ENCODE measurements at regions not wholly inside any gene's neighbourhood (a gene's known extent, or its start where the extent isn't known, plus 50 kb on each side); places are given as distances from the start of the nearest gene placed in this dataset.
A peak's percentile ranks its signal among the peaks of the same experiment; 100 is the strongest.

DNA sequence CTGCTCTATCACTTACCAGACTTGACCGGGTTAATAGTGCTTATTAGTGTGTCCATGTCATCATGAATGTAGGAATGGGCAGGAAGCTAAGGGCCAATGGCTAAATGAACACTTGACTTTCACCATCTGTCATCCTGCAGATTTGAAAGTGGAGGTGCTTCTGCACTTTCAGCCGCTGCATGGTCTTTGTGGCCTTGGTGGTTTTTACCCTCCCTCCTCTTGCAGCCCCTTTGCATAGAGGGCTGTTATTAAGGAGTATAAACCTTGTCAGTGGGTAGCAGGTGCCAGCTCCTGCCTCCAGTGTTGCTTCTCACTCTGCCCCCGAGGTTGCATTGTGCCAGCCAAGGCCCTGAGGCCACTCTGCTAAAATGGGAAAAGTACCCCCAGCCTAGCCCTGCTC is 122.2 kb upstream of the TNFAIP3 start:
- H3K36me3 ChIP-seq (ENCODE audit: control insufficient read depth in 2 of 2, insufficient read depth in 2 of 2, low read length in 1 of 2) = no peaks in the 10 kb centered on the region
- H3K9me3 ChIP-seq (replicated peaks; ENCODE audit: control insufficient read depth, insufficient read depth, low read length) = no peaks in the 10 kb centered on the region
- no TSS peak for BruUV-seq (replicated peaks)
- ChIA-PET RAD21 (ENCODE audit: unreplicated experiment) (interaction anchor here (0.7 to 3.4 kb wide), 12 partner anchors 9 to 182 kb away, joined by 3 to 17 read pairs (median 7); partner anchors contain the start of gene TNFAIP3), POLR2A (interaction anchor here (1.3 to 2.6 kb wide), 5 partner anchors 9 to 67 kb away, joined by 3 to 13 read pairs (median 5); no protein-coding TSS in a partner anchor), SMC1A (ENCODE audit: uncharacterized antibody, unreplicated experiment) (interaction anchor here (0.9 to 5.3 kb wide), 17 partner anchors 9 to 121 kb away, joined by 3 to 31 read pairs (median 6); no protein-coding TSS in a partner anchor), CTCF (interaction anchor here (0.9 to 2.7 kb wide), 9 partner anchors 8 to 200 kb away, joined by 3 to 12 read pairs (median 5); no protein-coding TSS in a partner anchor)
- FAIRE-seq (no peak), ATAC-seq (peak; percentile 79), DNase-seq (ENCODE audit: low read depth, low spot score) (peak; percentile 75)
- H3K4me2 ChIP-seq (ENCODE audit: control insufficient read depth, insufficient read depth) = peak overlapping the region; percentile 51
- peaks cover 36% of the 10 kb centered on the region for H3K4me1 ChIP-seq (ENCODE audit: control insufficient read depth, insufficient read depth, low read length)
- H4K20me1 ChIP-seq (ENCODE audit: control insufficient read depth, insufficient read depth) = no peaks in the 10 kb centered on the region
- no peak overlapping the region for H2AFZ ChIP-seq (ENCODE audit: control insufficient read depth, low read depth, low read length)
- WGBS (ENCODE audit: insufficient coverage, insufficient replicate concordance, low lambda C conversion rate, missing lambda C conversion rate) = 2% methylated on average over 3 of the region's 3 CpGs
- in situ Hi-C loops (cut with MboI) = no loop called here
- no peaks in the 10 kb centered on the region for H3K79me2 ChIP-seq (ENCODE audit: control insufficient read depth, insufficient read depth, low read length)
- H3K4me3 ChIP-seq = peak overlapping the region; percentile 29; the same call in 1 of the 2 replicates
- H3K27ac ChIP-seq (ENCODE audit: control insufficient read depth, insufficient read depth) = peak overlapping the region; percentile 34; the same call in 1 of the 2 replicates
- H3K9ac ChIP-seq (ENCODE audit: control insufficient read depth, insufficient read depth, low read length) = no peak overlapping the region
- H3K27me3 ChIP-seq (replicated peaks in 1 of 2; ENCODE audit: control insufficient read depth in 2 of 2, insufficient read depth in 2 of 2, low read length in 1 of 2) = no peaks in the 10 kb centered on the region
- intact Hi-C loops (cut with micrococcal nuclease; ENCODE audit: unreplicated experiment) = loop anchor here (2.0 kb wide), 1 partner anchor 36 kb away; no protein-coding TSS in a partner anchor
- TF ChIP-seq PAX5 (IDR thresholded peaks at IDR 0.05; ENCODE audit: borderline replicate concordance, low read depth, low read length) = peak; percentile 37; the same call in 1 of the 2 replicates
- TF ChIP-seq ZBED1 (IDR thresholded peaks at IDR 0.05; ENCODE audit: borderline replicate concordance) = no peak
- TF ChIP-seq GABPA (IDR thresholded peaks at IDR 0.05; ENCODE audit: low read depth) = no peak
- TF ChIP-seq DPF2 (IDR thresholded peaks at IDR 0.05) = peak; percentile 63; the same call in 1 of the 2 replicates
- TF ChIP-seq TCF7 (IDR thresholded peaks at IDR 0.05; ENCODE audit: borderline replicate concordance) = no peak
- no peak for TF ChIP-seq HDAC6 (IDR thresholded peaks at IDR 0.05; ENCODE audit: unreplicated experiment)
- TF ChIP-seq EP300 (IDR thresholded peaks at IDR 0.05; ENCODE audit: borderline replicate concordance in 1 of 2, control insufficient read depth in 1 of 2, low read depth in 2 of 2, low read length in 2 of 2) = peak; percentile 25 to 28; a peak in 2 of 4 replicates
- TF ChIP-seq MTA2 (IDR thresholded peaks at IDR 0.05; ENCODE audit: low read depth) = peak; percentile 71; the same call in 1 of the 2 replicates
- TF ChIP-seq SIN3A (IDR thresholded peaks at IDR 0.05; ENCODE audit: low read depth, low read length) = no peak
- TF ChIP-seq NR2C2 (IDR thresholded peaks at IDR 0.05; ENCODE audit: borderline replicate concordance, control insufficient read depth, insufficient read length, low read depth) = no peak
- no peak for TF ChIP-seq CBX3 (IDR thresholded peaks at IDR 0.05; ENCODE audit: borderline replicate concordance, low read depth)
- TF ChIP-seq TCF12 (IDR thresholded peaks at IDR 0.05; ENCODE audit: low read depth, low read length) = 0 out of 2 replicates have a peak, but pooled peaks have one; percentile 12
- peak; percentile 67; the same call in 1 of the 2 replicates for TF ChIP-seq GATAD2B (conservative IDR thresholded peaks at IDR 0.05; ENCODE audit: low read depth)
- TF ChIP-seq RAD51 (IDR thresholded peaks at IDR 0.05) = no peak
- no peak for TF ChIP-seq ZNF24 (IDR thresholded peaks at IDR 0.05)
- 0 out of 2 replicates have a peak, but pooled peaks have one; percentile 1 for TF ChIP-seq SMC3 (IDR thresholded peaks at IDR 0.05; ENCODE audit: borderline replicate concordance, low read length)
- peak; percentile 68 to 76 for TF ChIP-seq IKZF2 (IDR thresholded peaks at IDR 0.05)
- no peak for TF ChIP-seq SUPT20H (IDR thresholded peaks at IDR 0.05; ENCODE audit: borderline replicate concordance, control insufficient read depth, low read depth, low read length)
- no peak for TF ChIP-seq NRF1 (conservative IDR thresholded peaks at IDR 0.05; ENCODE audit: low read depth, low read length)
- TF ChIP-seq, protein P1, sequence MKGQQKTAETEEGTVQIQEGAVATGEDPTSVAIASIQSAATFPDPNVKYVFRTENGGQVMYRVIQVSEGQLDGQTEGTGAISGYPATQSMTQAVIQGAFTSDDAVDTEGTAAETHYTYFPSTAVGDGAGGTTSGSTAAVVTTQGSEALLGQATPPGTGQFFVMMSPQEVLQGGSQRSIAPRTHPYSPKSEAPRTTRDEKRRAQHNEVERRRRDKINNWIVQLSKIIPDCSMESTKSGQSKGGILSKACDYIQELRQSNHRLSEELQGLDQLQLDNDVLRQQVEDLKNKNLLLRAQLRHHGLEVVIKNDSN (IDR thresholded peaks at IDR 0.05; ENCODE audit: borderline replicate concordance, extremely low read length, insufficient read depth, low read depth, low read length) = no peak
- TF ChIP-seq EED (IDR thresholded peaks at IDR 0.05; ENCODE audit: low read depth) = peak; percentile 81
- TF ChIP-seq, protein P2, sequence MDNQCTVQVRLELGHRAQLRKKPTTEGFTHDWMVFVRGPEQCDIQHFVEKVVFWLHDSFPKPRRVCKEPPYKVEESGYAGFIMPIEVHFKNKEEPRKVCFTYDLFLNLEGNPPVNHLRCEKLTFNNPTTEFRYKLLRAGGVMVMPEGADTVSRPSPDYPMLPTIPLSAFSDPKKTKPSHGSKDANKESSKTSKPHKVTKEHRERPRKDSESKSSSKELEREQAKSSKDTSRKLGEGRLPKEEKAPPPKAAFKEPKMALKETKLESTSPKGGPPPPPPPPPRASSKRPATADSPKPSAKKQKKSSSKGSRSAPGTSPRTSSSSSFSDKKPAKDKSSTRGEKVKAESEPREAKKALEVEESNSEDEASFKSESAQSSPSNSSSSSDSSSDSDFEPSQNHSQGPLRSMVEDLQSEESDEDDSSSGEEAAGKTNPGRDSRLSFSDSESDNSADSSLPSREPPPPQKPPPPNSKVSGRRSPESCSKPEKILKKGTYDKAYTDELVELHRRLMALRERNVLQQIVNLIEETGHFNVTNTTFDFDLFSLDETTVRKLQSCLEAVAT (IDR thresholded peaks at IDR 0.05) = peak; percentile 24; the same call in 1 of the 2 replicates
- no peak for TF ChIP-seq MYB (IDR thresholded peaks at IDR 0.05; ENCODE audit: borderline replicate concordance, low read depth, low read length)
